HG02870 (cell line): ENCODE measurements at regions not wholly inside any gene's neighbourhood (a gene's known extent, or its start where the extent isn't known, plus 50 kb on each side); places are given as distances from the start of the nearest gene placed in this dataset.

Experiments
- ATAC-seq: cut with Tn5 transposase; IDR thresholded peaks from one replicate; pipeline ENCODE4 v1.9.1; 2021; ENCODE audit warnings: mild to moderate bottlenecking, moderate library complexity; ENCODE audit not compliant: unreplicated experiment

- ATAC-seq, result no peak
Observed at GRCh38 chr5:174425271-174425963, 299.0 kb upstream of the MSX2 start.

DNA sequence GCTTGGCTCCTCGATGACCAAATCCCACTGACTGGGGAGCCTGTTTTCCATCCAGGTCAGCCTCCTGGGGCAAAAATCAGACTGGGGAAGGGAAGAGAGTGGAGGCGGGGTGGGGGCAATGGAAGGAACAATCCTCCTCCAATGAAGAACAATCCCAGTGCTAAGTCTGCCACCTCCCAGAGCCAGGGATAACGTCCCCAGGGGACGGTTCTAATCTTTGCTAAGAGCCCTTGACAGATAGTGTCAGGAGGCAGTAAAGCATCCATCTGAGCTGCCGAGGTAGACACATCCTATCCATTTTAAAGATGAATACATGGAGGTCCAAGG lies 298.5 kb upstream of the MSX2 start:
- ATAC-seq, result no peak

DNA sequence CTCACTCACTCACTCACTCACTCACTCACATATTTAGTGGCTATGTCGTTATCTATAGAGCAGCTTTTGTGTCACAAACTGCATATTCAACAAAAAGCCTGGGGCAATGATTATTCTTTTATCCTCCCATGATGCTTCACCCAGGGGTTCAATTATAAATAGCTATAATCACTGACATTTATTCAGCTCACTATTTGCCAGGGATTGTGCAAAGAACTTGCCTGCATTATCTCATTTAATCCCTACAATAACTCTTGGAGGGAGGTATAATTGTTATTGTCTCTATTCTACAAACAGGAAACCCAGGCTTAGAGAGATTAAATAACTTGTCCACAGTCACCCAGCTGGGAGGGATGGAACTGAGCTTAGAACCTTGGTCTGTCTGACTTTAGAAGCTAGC lies 298.0 kb upstream of the MSX2 start:
- ATAC-seq, result no peak

DNA sequence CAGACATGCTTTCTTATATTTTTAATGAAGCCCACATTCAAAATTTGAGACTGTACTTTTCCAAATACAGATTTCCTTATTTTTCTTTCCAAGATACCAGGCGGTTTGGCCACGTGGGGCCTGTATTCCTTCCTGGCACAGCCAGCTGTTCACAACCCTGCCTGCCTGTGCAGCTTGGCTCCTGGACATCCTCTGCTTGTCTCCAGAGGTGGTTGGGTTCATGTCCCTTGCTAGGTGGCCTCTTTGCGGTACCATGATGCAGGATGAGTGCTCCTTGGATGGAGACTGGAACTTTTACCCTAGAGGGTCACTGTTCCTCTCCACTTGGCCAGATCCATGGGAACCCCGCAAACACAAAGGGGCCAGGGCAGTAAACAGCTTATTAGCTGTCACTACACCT lies 297.5 kb upstream of the MSX2 start:
- ATAC-seq, result no peak

- ATAC-seq, result no peak
Observed at GRCh38 chr5:174427304-174427703, 297.1 kb upstream of the MSX2 start.

GRCh38 chr5:174428895-174429294 lies 295.5 kb upstream of the MSX2 start:
- no peak for ATAC-seq

DNA sequence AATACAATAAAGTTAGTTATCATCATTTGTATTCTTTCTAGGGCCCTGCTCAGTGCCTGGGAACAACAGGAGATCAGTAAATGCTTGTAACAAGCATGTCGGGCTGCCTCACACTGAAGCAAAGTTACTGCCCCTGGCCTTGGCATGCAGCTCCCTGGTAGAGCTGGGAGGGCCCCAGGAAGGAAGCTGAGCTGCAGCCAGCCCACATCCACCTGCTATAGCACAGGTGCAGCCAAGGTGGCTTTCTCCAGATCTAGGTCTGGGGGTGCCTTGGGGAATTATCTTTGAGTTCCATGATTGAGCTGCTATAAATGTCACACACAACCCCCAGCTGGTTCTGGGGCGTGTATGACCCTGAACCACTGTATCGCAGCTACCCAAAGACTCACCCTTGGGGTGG lies 293.4 kb upstream of the MSX2 start:
- ATAC-seq, result no peak

DNA sequence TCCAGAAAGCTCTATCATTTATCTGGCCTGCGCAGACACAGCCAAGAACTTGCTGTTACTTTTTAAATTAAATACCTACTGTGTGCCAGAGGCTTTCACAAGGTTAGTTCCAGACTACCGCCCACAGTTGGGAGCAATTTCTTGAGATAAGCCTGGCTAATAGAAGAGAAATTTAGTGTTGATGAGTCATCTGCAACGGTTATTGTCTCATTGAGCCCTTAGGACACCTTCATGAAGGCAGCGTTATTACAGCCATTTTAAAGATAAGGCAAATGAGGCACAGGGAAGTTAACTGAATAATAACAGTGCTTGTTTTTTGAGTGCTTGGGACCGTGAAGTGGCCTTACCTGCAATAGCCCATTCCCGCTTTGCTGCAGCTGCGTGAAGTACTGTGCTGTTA lies 292.9 kb upstream of the MSX2 start:
- ATAC-seq, result no peak

DNA sequence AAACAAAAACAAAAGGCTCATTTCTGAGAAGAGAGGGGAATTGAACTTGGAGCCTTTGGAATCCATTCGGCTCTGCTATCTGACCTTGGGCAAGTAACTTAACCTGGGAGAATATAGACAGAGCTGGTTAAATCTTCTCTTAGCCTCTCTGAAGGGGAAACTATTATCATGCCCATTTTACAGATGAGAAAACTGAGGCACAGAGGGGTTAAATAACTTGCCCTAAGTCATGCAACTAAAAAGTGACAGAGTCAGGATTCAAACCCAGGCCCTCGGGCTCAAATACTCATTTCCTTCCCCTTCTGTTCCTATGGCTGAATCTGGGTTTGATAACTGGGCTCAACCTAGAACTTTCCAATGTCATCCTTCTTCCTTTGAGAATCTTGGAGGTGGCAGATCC lies 291.3 kb upstream of the MSX2 start:
- no peak for ATAC-seq

GRCh38 chr5:174436750-174437149 lies 287.6 kb upstream of the MSX2 start:
- no peak for ATAC-seq

- ATAC-seq, result no peak
Observed at GRCh38 chr5:174444479-174445188, 279.7 kb upstream of the MSX2 start.

GRCh38 chr5:174446446-174446845 lies 277.9 kb upstream of the MSX2 start:
- no peak for ATAC-seq

GRCh38 chr5:174446988-174447387 lies 277.4 kb upstream of the MSX2 start:
- ATAC-seq, result no peak

- no peak for ATAC-seq
Observed at GRCh38 chr5:174448041-174448440, 276.3 kb upstream of the MSX2 start.

DNA sequence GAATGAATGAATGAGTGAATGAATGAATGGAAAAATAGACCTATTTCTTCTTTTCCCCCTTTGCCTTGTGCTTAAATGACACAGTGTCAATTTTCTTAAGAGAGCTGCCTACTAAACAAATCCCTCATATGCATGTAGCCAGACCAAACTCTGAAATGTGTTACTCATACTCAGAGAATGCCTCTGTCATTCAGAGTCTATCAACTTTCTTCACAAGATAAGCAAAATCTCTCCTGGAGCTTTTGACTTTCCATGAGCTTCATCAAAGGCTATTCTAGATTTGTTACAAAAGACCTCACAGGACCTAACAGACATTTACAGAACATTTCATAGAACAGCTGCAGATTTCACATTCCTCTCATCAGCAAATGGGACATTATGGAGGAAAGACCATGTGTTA lies 275.7 kb upstream of the MSX2 start:
- no peak for ATAC-seq

- no peak for ATAC-seq
Observed at GRCh38 chr5:174453690-174454089, 270.7 kb upstream of the MSX2 start.

DNA sequence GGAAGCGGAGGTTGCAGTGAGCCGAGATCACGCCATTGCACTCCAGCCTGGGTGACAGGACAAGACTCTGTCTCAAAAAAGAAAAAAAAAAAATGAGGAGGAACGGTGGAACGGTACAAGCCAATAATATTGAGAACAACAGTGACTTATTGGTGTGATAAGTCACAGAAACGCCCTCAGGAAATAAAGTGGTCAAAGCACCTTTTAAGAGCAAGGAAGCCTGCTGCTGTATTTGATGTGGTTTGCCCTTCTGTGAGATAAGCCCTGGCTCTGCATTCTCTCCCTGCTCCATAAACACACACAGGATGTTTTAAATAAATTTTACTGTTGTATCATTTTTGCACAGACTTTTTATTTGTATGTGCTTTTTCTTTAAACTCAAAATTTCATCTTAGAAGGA lies 269.9 kb upstream of the MSX2 start:
- ATAC-seq, result no peak

- no peak for ATAC-seq
Observed at GRCh38 chr5:174454890-174455289, 269.5 kb upstream of the MSX2 start.

GRCh38 chr5:174455301-174455700 lies 269.1 kb upstream of the MSX2 start:
- no peak for ATAC-seq

DNA sequence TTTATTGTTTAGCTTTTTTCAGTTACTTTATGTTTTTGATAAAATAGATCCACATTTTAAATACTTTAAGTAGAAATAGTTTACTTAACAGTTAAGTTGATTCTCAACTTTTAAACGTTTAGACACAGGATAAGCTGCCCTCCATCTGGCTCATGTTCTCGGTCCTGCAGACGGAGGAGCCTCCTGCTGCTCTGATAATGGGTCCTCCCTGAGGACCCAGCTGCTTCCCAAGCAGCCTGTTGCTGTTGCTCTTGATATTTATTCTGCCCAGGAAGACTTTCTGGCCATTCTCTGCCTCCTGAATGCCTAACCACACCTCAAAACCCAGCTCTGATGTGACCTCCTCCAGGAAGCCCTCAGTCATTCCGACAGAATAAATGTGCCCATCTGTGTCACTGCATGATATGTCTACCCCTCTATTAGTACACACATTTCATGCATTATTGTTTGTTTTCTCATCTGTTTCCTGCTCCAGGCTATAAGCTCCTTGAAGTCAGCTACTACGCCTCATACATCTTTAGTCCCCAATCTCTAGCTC lies 267.2 kb upstream of the MSX2 start:
- ATAC-seq, result no peak

DNA sequence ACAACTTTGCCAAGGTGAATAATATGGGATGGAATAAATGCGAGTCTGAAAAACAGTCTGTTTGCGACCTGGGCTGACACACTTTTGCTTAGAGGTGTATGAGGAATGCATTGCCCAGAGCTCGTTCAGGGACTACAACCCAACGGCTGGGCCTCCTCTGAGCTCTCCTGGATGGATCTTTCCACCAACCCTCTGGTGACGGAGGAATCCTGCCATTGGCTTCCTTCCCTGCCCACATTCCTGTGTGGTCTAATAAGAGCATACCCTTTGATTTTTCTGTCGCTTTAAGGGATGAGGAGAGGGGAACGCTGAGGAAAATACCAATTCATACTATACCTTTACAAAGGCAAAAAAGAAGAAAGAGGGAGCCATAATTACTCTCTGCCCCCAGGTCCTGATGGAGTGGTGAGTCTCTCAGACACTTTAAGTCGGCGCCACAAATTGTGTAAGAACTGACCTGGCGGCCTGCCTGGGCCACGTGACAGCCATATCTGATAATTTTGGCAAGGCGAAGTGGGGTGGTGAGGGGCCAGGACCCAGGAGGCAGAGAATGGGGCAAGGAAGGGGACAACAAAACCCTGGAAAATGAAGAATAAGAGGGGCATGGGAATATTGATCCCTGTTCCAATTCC lies 265.2 kb upstream of the MSX2 start:
- ATAC-seq, result no peak

GRCh38 chr5:174459832-174460448 lies 264.4 kb upstream of the MSX2 start:
- no peak for ATAC-seq
